ENCODE measurements at regions not wholly inside any gene's neighbourhood (a gene's known extent, or its start where the extent isn't known, plus 50 kb on each side); places are given as distances from the start of the nearest gene placed in this dataset.

- no peak for TF ChIP-seq CTCF (IDR thresholded peaks at IDR 0.05; ENCODE audit: unreplicated experiment)
- BruUV-seq (replicated peaks) = no TSS peak
- CTCF ChIA-PET = no interaction called here
- intact Hi-C loops (cut with micrococcal nuclease; ENCODE audit: unreplicated experiment) = no loop called here
- H3K9me3 Mint-ChIP-seq (ENCODE audit: low read depth, unreplicated experiment) = no peaks in the 10 kb centered on the region
- peaks cover 26% of the 10 kb centered on the region for H3K27me3 Mint-ChIP-seq (ENCODE audit: unreplicated experiment)
- no peak overlapping the region for H3K27ac Mint-ChIP-seq (ENCODE audit: unreplicated experiment)
- H3K4me3 Mint-ChIP-seq (ENCODE audit: low read depth, unreplicated experiment) = no peak overlapping the region
- peaks cover 27% of the 10 kb centered on the region for H3K4me1 Mint-ChIP-seq (ENCODE audit: low read depth, unreplicated experiment)
- DNase-seq = no peak
- H3K36me3 Mint-ChIP-seq (ENCODE audit: insufficient read depth, unreplicated experiment) = no peaks in the 10 kb centered on the region
Measured at GRCh38 chr6:166687070-166687878, 60.2 kb upstream of the RPS6KA2 start.

GRCh38 chr6:166686317-166686716 lies 59.3 kb upstream of the RPS6KA2 start:
- peaks cover 20% of the 10 kb centered on the region for H3K4me1 Mint-ChIP-seq (ENCODE audit: low read depth, unreplicated experiment)
- no peak for DNase-seq
- intact Hi-C loops (cut with micrococcal nuclease; ENCODE audit: unreplicated experiment) = no loop called here
- BruUV-seq (replicated peaks) = no TSS peak
- no peaks in the 10 kb centered on the region for H3K9me3 Mint-ChIP-seq (ENCODE audit: low read depth, unreplicated experiment)
- TF ChIP-seq CTCF (IDR thresholded peaks at IDR 0.05; ENCODE audit: unreplicated experiment) = no peak
- H3K36me3 Mint-ChIP-seq (ENCODE audit: insufficient read depth, unreplicated experiment) = no peaks in the 10 kb centered on the region
- no peak overlapping the region for H3K4me3 Mint-ChIP-seq (ENCODE audit: low read depth, unreplicated experiment)
- CTCF ChIA-PET = no interaction called here
- no peak overlapping the region for H3K27ac Mint-ChIP-seq (ENCODE audit: unreplicated experiment)
- peaks cover 26% of the 10 kb centered on the region for H3K27me3 Mint-ChIP-seq (ENCODE audit: unreplicated experiment)

- Mint-ChIP-seq H3K4me1 (ENCODE audit: low read depth, unreplicated experiment) (peaks cover 13% of the 10 kb centered on the region), H3K4me3 (ENCODE audit: low read depth, unreplicated experiment) (no peak overlapping the region), H3K36me3 (ENCODE audit: insufficient read depth, unreplicated experiment) (no peaks in the 10 kb centered on the region), H3K27me3 (ENCODE audit: unreplicated experiment) (peaks cover 26% of the 10 kb centered on the region), H3K9me3 (ENCODE audit: low read depth, unreplicated experiment) (no peaks in the 10 kb centered on the region), H3K27ac (ENCODE audit: unreplicated experiment) (no peak overlapping the region)
- no peak for TF ChIP-seq CTCF (IDR thresholded peaks at IDR 0.05; ENCODE audit: unreplicated experiment)
- no peak for DNase-seq
- BruUV-seq (replicated peaks) = no TSS peak
- intact Hi-C loops (cut with micrococcal nuclease; ENCODE audit: unreplicated experiment) = no loop called here
- CTCF ChIA-PET = no interaction called here
Measured at GRCh38 chr6:166684866-166685265, 57.8 kb upstream of the RPS6KA2 start.

DNA sequence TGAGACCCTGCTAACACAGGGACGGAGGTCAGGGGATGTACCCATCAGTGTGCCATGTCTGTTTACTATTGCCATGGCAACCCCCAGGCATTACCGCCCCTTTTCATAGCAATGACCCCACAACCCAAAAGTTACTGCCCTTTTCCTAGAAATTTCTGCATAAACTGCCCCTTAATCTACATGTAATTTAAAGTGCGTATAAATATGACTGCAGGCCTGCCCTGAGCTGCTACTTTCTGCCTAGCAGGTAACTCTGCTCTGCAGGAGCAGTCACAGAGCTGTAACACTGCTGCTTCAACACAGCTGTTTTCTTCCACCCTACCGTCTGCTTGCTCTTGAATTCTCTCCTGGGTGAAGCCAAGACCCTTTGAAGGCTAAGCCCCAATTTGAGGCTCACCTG lies 57.1 kb upstream of the RPS6KA2 start:
- no peak for DNase-seq
- Mint-ChIP-seq H3K4me3 (ENCODE audit: low read depth, unreplicated experiment) (no peak overlapping the region), H3K36me3 (ENCODE audit: insufficient read depth, unreplicated experiment) (no peaks in the 10 kb centered on the region), H3K9me3 (ENCODE audit: low read depth, unreplicated experiment) (no peaks in the 10 kb centered on the region), H3K27ac (ENCODE audit: unreplicated experiment) (no peak overlapping the region), H3K4me1 (ENCODE audit: low read depth, unreplicated experiment) (peaks cover 13% of the 10 kb centered on the region), H3K27me3 (ENCODE audit: unreplicated experiment) (peaks cover 26% of the 10 kb centered on the region)
- intact Hi-C loops (cut with micrococcal nuclease; ENCODE audit: unreplicated experiment) = no loop called here
- CTCF ChIA-PET = interaction anchor here (0.6 kb wide), 1 partner anchor 626 kb away, joined by 4 read pairs; no protein-coding TSS in a partner anchor
- BruUV-seq (replicated peaks) = no TSS peak
- no peak for TF ChIP-seq CTCF (IDR thresholded peaks at IDR 0.05; ENCODE audit: unreplicated experiment)

Measured in Calu3 (cell line).